Hepatocyte (in vitro differentiated cells): ENCODE measurements at regions not wholly inside any gene's neighbourhood (a gene's known extent, or its start where the extent isn't known, plus 50 kb on each side); places are given as distances from the start of the nearest gene placed in this dataset.

Experiments
- DNase-seq: peaks from one replicate; pipeline ENCODE4 v3.0.0-alpha.2; 2016; ENCODE audit warnings: low spot score
- H2AFZ ChIP-seq: fragments of 200-600 bp; sonication (generic); 2 replicates; pipeline ENCODE4 v1.6.0; 2016; ENCODE audit warnings: antibody characterized with exemption, mild to moderate bottlenecking
- H3K27ac ChIP-seq: fragments of 200-600 bp; sonication (generic); 2 replicates; pipeline ENCODE4 v1.5.1; 2016; ENCODE audit warnings: mild to moderate bottlenecking
- H3K27me3 ChIP-seq: fragments of 200-600 bp; sonication (generic); 2 replicates; pipeline ENCODE4 v1.6.1; 2016
- H3K36me3 ChIP-seq: fragments of 200-600 bp; sonication (generic); replicated peaks from 2 replicates; pipeline ENCODE4 v1.5.1; 2016; ENCODE audit warnings: low read depth; ENCODE audit not compliant: insufficient read depth
- H3K4me1 ChIP-seq: fragments of 200-600 bp; sonication (generic); 2 replicates; pipeline ENCODE4 v1.5.1; 2016; ENCODE audit warnings: mild to moderate bottlenecking, moderate library complexity; ENCODE audit not compliant: insufficient read depth
- H3K4me2 ChIP-seq: fragments of 200-600 bp; sonication (generic); 2 replicates; pipeline ENCODE4 v1.6.0; 2016
- H3K4me3 ChIP-seq: fragments of 200-600 bp; sonication (generic); 2 replicates; pipeline ENCODE4 v1.5.1; 2016; ENCODE audit warnings: mild to moderate bottlenecking
- H3K79me2 ChIP-seq: fragments of 200-600 bp; sonication (generic); 2 replicates; pipeline ENCODE4 v1.6.0; 2017; ENCODE audit warnings: mild to moderate bottlenecking
- H3K9me2 ChIP-seq: fragments of 200-600 bp; sonication (generic); replicated peaks from 2 replicates; pipeline ENCODE4 v1.6.0; 2017; ENCODE audit warnings: mild to moderate bottlenecking; ENCODE audit not compliant: insufficient read depth
- H3K9me3 ChIP-seq: fragments of 200-600 bp; sonication (generic); 2 replicates; pipeline ENCODE4 v1.5.1; 2016; ENCODE audit warnings: low read depth, mild to moderate bottlenecking
- H4K20me1 ChIP-seq: fragments of 200-600 bp; sonication (generic); 2 replicates; pipeline ENCODE4 v1.6.0; 2016; ENCODE audit warnings: mild to moderate bottlenecking; ENCODE audit not compliant: insufficient read depth, poor library complexity, severe bottlenecking
- EZH2 ChIP-seq: fragments of 200-600 bp; sonication (generic); IDR thresholded peaks from 2 replicates; pipeline ENCODE4 v1.6.1; 2016; ENCODE audit warnings: antibody characterized with exemption, mild to moderate bottlenecking, borderline replicate concordance
- EZH2phosphoT487 ChIP-seq: fragments of 200-600 bp; sonication (generic); IDR thresholded peaks from one replicate; pipeline ENCODE4 v1.6.1; 2018; ENCODE audit warnings: antibody characterized with exemption, mild to moderate bottlenecking, low read depth, moderate library complexity; ENCODE audit not compliant: unreplicated experiment, severe bottlenecking
- WGBS: methylation state at CpG from one replicate; pipeline ENCODE4 v1.1.6; 2016; ENCODE audit warnings: low lambda C conversion rate; ENCODE audit errors: missing lambda C conversion rate; 5-methylcytosine and 5-hydroxymethylcytosine counted together
- TF ChIP-seq, protein P1 (sequence below): fragments of 200-600 bp; sonication (generic); IDR thresholded peaks from 2 replicates; pipeline ENCODE4 v1.5.1; 2016; ENCODE audit warnings: antibody characterized with exemption, mild to moderate bottlenecking; ENCODE audit not compliant: poor library complexity

DNA sequence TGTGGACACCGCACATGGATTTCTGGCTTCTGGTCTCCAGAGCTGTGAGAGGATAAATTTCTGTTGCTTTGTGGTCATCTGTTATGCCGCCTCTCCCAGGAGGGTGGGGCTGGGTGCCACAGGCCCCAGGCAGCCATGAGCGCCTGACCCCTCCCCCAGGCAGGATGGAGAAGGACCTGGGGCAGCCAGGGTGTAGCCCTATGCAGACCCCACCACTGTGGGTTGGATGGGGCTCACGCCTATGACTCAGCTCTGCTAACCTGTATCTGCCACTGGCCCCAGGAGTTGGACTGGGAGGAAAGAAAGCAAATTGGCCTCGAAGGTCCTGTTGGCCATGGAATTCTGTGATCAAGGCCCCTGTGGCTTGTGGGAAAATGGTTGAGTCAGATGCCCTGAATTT is 1351.1 kb downstream of the BRD1 start:
- Histone ChIP-seq H3K9me3 (no peaks in the 10 kb centered on the region), H3K4me3 (no peak overlapping the region), H3K4me2 (no peak overlapping the region), H3K9me2 (no peaks in the 10 kb centered on the region), H3K4me1 (no peaks in the 10 kb centered on the region), H3K27me3 (no peaks in the 10 kb centered on the region), H3K36me3 (no peaks in the 10 kb centered on the region), H3K79me2 (no peaks in the 10 kb centered on the region), H2AFZ (no peak overlapping the region), H3K27ac (no peak overlapping the region), H4K20me1 (no peaks in the 10 kb centered on the region)
- TF ChIP-seq EZH2: no peak
- no peak for DNase-seq
- WGBS: 93% methylated on average over 5 of the region's 5 CpGs

DNA sequence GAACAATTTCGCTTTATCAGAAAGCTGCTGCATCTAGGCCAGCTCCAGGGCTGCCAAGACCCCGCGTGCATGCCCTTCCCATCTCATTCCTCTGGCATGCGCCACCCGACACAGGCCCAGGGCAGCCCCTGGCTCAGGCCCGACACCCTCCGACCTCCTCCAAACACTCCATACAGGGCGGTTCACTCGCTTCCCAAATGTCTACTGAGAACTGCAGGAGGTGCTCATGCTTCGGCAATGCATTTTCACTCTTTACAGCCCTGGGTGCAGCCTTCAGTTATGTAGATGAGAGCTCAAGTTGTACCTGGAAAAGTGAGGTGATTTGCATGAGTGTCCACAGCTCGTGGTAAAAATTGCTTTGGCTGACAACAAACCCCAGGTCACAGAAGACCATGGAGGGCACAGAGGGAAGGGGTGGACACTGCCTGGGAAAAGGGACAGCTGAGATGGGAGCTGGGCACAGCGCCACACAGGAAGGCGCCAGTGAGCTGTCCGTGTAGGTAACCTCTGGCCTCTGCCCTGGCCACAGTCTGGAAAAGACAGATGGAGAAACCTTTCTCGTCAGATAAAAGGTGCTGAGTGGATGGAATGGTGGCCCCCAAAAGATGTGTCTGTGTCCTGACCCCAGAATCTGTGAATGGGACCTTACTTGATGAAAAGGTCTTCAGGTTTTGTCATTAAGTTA is 1351.9 kb downstream of the BRD1 start:
- 93% methylated on average over 15 of the region's 15 CpGs for WGBS
- no peak overlapping the region for H3K27ac ChIP-seq
- H3K27me3 ChIP-seq: no peaks in the 10 kb centered on the region
- TF ChIP-seq EZH2: no peak
- TF ChIP-seq EZH2phosphoT487: no peak
- TF ChIP-seq, protein P1, sequence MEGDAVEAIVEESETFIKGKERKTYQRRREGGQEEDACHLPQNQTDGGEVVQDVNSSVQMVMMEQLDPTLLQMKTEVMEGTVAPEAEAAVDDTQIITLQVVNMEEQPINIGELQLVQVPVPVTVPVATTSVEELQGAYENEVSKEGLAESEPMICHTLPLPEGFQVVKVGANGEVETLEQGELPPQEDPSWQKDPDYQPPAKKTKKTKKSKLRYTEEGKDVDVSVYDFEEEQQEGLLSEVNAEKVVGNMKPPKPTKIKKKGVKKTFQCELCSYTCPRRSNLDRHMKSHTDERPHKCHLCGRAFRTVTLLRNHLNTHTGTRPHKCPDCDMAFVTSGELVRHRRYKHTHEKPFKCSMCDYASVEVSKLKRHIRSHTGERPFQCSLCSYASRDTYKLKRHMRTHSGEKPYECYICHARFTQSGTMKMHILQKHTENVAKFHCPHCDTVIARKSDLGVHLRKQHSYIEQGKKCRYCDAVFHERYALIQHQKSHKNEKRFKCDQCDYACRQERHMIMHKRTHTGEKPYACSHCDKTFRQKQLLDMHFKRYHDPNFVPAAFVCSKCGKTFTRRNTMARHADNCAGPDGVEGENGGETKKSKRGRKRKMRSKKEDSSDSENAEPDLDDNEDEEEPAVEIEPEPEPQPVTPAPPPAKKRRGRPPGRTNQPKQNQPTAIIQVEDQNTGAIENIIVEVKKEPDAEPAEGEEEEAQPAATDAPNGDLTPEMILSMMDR: no peak
- H3K36me3 ChIP-seq: no peaks in the 10 kb centered on the region
- no peaks in the 10 kb centered on the region for H3K9me2 ChIP-seq
- H2AFZ ChIP-seq: no peak overlapping the region
- no peak overlapping the region for H3K4me3 ChIP-seq
- DNase-seq: no peak
- no peak overlapping the region for H3K4me2 ChIP-seq
- H3K9me3 ChIP-seq: no peaks in the 10 kb centered on the region
- no peaks in the 10 kb centered on the region for H3K4me1 ChIP-seq
- no peaks in the 10 kb centered on the region for H3K79me2 ChIP-seq
- no peaks in the 10 kb centered on the region for H4K20me1 ChIP-seq

DNA sequence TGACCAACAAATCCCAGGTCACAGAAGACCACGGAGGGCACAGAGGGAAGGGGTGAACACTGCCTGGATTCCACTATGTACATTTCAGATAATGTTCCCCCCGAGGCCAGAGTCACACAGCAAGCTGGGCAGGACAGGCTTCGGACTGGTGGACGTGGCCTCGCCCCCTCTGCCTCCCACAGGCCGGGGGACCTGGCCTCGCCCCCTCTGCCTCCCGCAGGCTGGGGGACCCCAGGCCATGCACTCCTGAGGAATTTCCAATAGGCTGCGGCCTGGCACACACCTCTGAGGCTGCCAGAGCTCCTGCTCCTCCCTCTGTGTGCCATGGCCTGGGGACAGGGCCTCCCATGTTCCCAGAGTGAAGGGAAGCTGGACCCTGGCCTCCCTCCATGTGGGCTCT is 1352.8 kb downstream of the BRD1 start:
- no peaks in the 10 kb centered on the region for H3K4me1 ChIP-seq

DNA sequence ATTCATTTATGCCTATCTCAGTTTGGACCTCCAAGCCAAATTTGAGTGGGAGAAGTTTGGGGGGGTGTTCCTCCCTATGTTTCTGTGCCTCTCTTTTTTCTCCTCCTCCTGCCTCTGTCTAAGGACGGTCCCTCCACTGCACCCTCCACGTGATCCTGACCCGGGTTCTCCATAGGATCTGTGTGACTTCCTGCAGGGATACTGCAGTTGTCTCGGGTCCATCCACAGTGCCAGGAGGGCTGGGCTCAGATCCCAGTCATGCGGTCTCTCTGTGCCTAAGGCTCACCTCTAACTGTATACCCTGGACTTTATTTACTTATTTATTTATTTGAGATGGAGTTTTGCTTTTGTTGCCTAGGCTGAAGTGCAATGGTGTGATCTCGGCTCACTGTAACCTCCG is 1354.5 kb downstream of the BRD1 start:
- Histone ChIP-seq H3K27me3 (no peaks in the 10 kb centered on the region), H2AFZ (no peak overlapping the region)
- 91% methylated on average over 7 of the region's 7 CpGs for WGBS

More for the DNA sequence above, 1352.8 kb downstream of the BRD1 start:
- Histone ChIP-seq H3K4me2 (no peak overlapping the region), H3K79me2 (no peaks in the 10 kb centered on the region), H3K27ac (no peak overlapping the region), H3K9me2 (no peaks in the 10 kb centered on the region), H3K27me3 (no peaks in the 10 kb centered on the region), H3K4me3 (no peak overlapping the region), H2AFZ (no peak overlapping the region), H3K36me3 (no peaks in the 10 kb centered on the region), H3K9me3 (no peaks in the 10 kb centered on the region), H4K20me1 (no peaks in the 10 kb centered on the region)
- WGBS: 90% methylated on average over 8 of the region's 9 CpGs
- TF ChIP-seq EZH2: no peak
- no peak for TF ChIP-seq EZH2phosphoT487
- TF ChIP-seq, protein P1: no peak
- no peak for DNase-seq

More for the DNA sequence above, 1354.5 kb downstream of the BRD1 start:
- Histone ChIP-seq H3K79me2 (no peaks in the 10 kb centered on the region), H3K9me3 (no peaks in the 10 kb centered on the region), H3K9me2 (no peaks in the 10 kb centered on the region), H3K4me1 (no peaks in the 10 kb centered on the region), H3K4me2 (no peak overlapping the region), H3K27ac (no peak overlapping the region), H3K4me3 (no peak overlapping the region), H3K36me3 (no peaks in the 10 kb centered on the region), H4K20me1 (no peaks in the 10 kb centered on the region)
- no peak for DNase-seq
- no peak for TF ChIP-seq EZH2phosphoT487
- TF ChIP-seq, protein P1: no peak
- no peak for TF ChIP-seq EZH2
